Neuron (in vitro differentiated cells): ENCODE measurements at regions not wholly inside any gene's neighbourhood (a gene's known extent, or its start where the extent isn't known, plus 50 kb on each side); places are given as distances from the start of the nearest gene placed in this dataset.

ENCODE experiments used
- H2AFZ ChIP-seq: one replicate; pipeline ENCODE4 v1.6.1; 2013; ENCODE audit warnings: low read depth, mild to moderate bottlenecking, inconsistent platforms, low read length, moderate library complexity
- H3K27me3 ChIP-seq: one replicate; pipeline ENCODE4 v1.6.1; 2013; ENCODE audit warnings: low read length; ENCODE audit not compliant: insufficient read depth
- H3K36me3 ChIP-seq: one replicate; pipeline ENCODE4 v1.6.1; 2013; ENCODE audit warnings: low read length; ENCODE audit not compliant: insufficient read depth
- H3K4me1 ChIP-seq: one replicate; pipeline ENCODE4 v1.6.1; 2013; ENCODE audit warnings: low read length; ENCODE audit not compliant: insufficient read depth
- H3K4me3 ChIP-seq: 2 replicates; pipeline ENCODE4 v1.5.1; 2013; ENCODE audit warnings: mild to moderate bottlenecking, low read length, moderate library complexity
- H3K9me3 ChIP-seq: one replicate; pipeline ENCODE4 v1.6.1; 2013; ENCODE audit warnings: low read length

GRCh38 chr13:60754211-60755090 lies 357.4 kb downstream of the TDRD3 start:
- H3K9me3 ChIP-seq, result no peaks in the 10 kb centered on the region
- H2AFZ ChIP-seq, result no peak overlapping the region
- no peaks in the 10 kb centered on the region for H3K36me3 ChIP-seq
- H3K4me3 ChIP-seq, result no peak overlapping the region
- H3K4me1 ChIP-seq, result peaks cover 47% of the 10 kb centered on the region
- no peaks in the 10 kb centered on the region for H3K27me3 ChIP-seq

- Histone ChIP-seq H3K27me3 (no peaks in the 10 kb centered on the region), H3K9me3 (no peaks in the 10 kb centered on the region), H3K4me3 (no peak overlapping the region), H3K4me1 (peaks cover 39% of the 10 kb centered on the region), H3K36me3 (no peaks in the 10 kb centered on the region), H2AFZ (no peak overlapping the region)
Observed at GRCh38 chr13:60753641-60754040, 356.6 kb downstream of the TDRD3 start.

DNA sequence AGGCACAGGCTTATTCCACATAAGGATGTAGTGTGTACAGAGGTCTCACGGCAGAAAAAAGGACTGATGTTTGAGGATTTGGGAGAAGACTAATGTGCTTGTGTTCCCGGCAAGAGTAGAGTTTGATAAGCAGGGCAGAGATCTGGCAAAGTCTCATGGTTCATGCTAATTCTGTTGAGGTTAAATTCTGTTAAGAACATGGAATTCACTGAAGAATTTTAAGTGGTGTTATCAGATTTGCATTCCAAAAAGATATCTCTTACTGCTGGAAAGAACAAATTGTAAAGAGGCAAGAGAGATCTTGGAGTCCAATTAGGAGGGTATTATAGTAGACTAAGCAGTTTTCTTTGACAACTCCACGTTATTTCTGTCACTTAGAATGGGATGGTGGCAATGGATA lies 348.3 kb downstream of the TDRD3 start:
- H3K27me3 ChIP-seq, result no peaks in the 10 kb centered on the region
- H3K4me1 ChIP-seq, result peaks cover 9% of the 10 kb centered on the region
- H3K4me3 ChIP-seq, result no peak overlapping the region
- H3K9me3 ChIP-seq, result no peaks in the 10 kb centered on the region
- no peaks in the 10 kb centered on the region for H3K36me3 ChIP-seq
- no peak overlapping the region for H2AFZ ChIP-seq

DNA sequence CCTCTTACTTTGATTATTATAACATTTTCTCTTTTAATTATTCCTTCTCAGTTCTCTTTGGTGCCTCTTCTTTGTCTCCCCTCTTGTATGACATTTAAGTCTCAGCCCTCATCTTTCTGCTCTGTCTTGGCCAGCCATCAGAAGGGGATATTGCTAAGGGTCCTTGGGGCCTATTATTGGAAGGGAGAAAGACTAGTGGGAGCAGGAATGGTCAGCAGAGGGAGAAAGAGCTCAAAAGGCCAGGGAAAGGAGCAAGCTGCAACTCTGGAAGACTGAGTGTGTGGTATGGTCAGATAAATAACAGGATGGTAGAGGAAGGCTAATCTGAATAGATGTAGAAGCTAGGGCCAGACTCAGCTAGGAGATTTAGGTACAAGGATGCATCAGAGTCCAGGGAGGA lies 336.9 kb downstream of the TDRD3 start:
- H3K9me3 ChIP-seq, result no peaks in the 10 kb centered on the region
- H2AFZ ChIP-seq, result no peak overlapping the region
- no peaks in the 10 kb centered on the region for H3K4me1 ChIP-seq
- no peaks in the 10 kb centered on the region for H3K27me3 ChIP-seq
- no peak overlapping the region for H3K4me3 ChIP-seq
- no peaks in the 10 kb centered on the region for H3K36me3 ChIP-seq

DNA sequence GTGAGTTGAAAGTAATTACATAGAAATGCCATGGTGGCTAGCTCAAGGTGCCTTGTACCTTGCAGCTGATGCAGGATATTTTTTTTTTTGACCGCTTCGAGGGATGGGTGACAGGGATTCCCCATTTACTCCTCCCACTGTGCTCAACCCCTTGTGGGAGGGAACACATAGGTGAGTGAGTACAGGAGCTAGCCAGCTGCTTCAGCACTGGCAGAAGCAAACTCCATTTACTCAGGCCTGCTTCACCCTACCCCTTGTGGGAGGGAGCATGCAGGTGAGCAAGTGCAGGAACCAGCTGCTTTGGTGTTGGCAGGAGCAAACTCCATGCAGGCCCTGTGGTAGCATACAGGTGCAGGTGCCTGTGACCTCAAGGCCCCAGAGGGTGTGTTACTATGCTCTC lies 330.1 kb downstream of the TDRD3 start:
- H2AFZ ChIP-seq, result no peak overlapping the region
- no peaks in the 10 kb centered on the region for H3K27me3 ChIP-seq
- H3K4me1 ChIP-seq, result no peaks in the 10 kb centered on the region
- no peaks in the 10 kb centered on the region for H3K36me3 ChIP-seq
- no peak overlapping the region for H3K4me3 ChIP-seq
- H3K9me3 ChIP-seq, result no peaks in the 10 kb centered on the region

- Histone ChIP-seq H3K9me3 (no peaks in the 10 kb centered on the region), H2AFZ (no peak overlapping the region), H3K36me3 (no peaks in the 10 kb centered on the region), H3K4me1 (no peaks in the 10 kb centered on the region), H3K27me3 (no peaks in the 10 kb centered on the region), H3K4me3 (no peak overlapping the region)
Observed at GRCh38 chr13:60721063-60721462, 324.0 kb downstream of the TDRD3 start.

- Histone ChIP-seq H2AFZ (no peak overlapping the region), H3K4me3 (no peak overlapping the region), H3K36me3 (no peaks in the 10 kb centered on the region), H3K27me3 (no peaks in the 10 kb centered on the region), H3K9me3 (no peaks in the 10 kb centered on the region), H3K4me1 (no peaks in the 10 kb centered on the region)
Observed at GRCh38 chr13:60720590-60720989, 323.6 kb downstream of the TDRD3 start.

- H3K4me3 ChIP-seq, result no peak overlapping the region
- no peaks in the 10 kb centered on the region for H3K27me3 ChIP-seq
- no peaks in the 10 kb centered on the region for H3K9me3 ChIP-seq
- no peaks in the 10 kb centered on the region for H3K4me1 ChIP-seq
- H3K36me3 ChIP-seq, result no peaks in the 10 kb centered on the region
- H2AFZ ChIP-seq, result no peak overlapping the region
Observed at GRCh38 chr13:60716313-60716712, 319.3 kb downstream of the TDRD3 start.

DNA sequence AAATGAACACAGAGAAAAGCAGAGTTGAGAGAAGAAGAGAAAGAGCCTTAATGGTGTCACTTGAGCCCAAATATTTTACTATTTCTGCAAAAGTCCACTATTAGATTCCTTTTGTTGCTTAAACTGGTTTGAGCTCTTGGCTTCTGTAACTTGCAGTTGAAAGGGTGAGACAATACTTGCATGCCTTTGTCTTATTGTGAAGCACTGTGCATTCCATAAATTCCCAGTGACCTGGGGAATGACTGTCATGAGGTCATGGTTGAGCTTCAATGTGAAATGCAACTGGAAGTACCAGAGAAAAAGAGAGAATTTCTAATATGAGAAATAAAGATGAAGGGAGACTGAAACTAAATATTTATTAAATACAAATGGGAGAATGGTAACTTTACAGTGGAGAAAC lies 310.9 kb downstream of the TDRD3 start:
- H3K4me3 ChIP-seq, result no peak overlapping the region
- no peaks in the 10 kb centered on the region for H3K27me3 ChIP-seq
- H3K9me3 ChIP-seq, result no peaks in the 10 kb centered on the region
- peaks cover 11% of the 10 kb centered on the region for H3K4me1 ChIP-seq
- H2AFZ ChIP-seq, result no peak overlapping the region
- no peaks in the 10 kb centered on the region for H3K36me3 ChIP-seq

DNA sequence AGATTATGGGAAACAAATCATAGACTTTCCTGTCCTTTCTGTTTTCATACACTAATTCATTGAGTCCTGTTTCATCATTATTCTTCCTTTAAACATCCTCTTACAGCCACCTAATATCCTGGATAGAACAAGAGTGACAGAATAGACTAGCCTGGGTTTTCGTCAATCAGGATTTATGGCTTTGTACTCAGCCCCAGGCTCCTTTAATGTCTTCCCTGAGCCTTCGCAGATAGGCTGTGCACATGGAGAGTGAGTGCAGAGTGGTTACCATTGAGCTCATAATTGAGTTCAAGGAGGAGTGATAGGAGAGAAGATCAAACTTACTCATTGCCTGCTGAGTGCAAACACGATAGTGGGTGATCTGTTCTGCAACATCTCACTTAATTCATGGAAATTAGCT lies 304.9 kb downstream of the TDRD3 start:
- Histone ChIP-seq H2AFZ (no peak overlapping the region), H3K36me3 (no peaks in the 10 kb centered on the region), H3K9me3 (no peaks in the 10 kb centered on the region), H3K4me1 (peaks cover 4% of the 10 kb centered on the region), H3K27me3 (no peaks in the 10 kb centered on the region), H3K4me3 (no peak overlapping the region)

GRCh38 chr13:60700994-60701393 lies 304.0 kb downstream of the TDRD3 start:
- Histone ChIP-seq H2AFZ (no peak overlapping the region), H3K4me1 (peaks cover 13% of the 10 kb centered on the region)

DNA sequence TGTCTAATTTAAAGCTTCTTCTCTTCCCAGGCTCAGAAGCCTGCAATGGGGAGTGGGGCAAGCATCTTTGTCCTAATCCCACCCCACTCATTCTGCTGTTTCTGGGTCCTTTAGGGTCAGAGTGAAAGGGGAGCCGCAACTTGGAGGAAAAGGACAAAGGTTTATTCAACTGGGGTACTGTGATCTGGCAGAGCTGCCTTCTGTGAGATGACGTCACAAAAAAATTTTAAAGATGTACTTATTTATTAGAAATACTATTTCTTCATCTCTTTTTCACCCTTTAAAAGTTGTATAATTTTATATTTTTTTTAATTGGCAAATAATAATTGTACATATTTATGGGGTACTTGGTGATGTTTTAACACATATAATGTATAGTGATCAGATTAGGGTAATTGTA lies 302.6 kb downstream of the TDRD3 start:
- Histone ChIP-seq H3K27me3 (no peaks in the 10 kb centered on the region), H3K4me3 (no peak overlapping the region), H3K4me1 (peaks cover 14% of the 10 kb centered on the region), H3K36me3 (no peaks in the 10 kb centered on the region), H3K9me3 (no peaks in the 10 kb centered on the region), H2AFZ (no peak overlapping the region)

More at GRCh38 chr13:60700994-60701393, 304.0 kb downstream of the TDRD3 start:
- Histone ChIP-seq H3K27me3 (no peaks in the 10 kb centered on the region), H3K4me3 (no peak overlapping the region), H3K9me3 (no peaks in the 10 kb centered on the region), H3K36me3 (no peaks in the 10 kb centered on the region)

GRCh38 chr13:60696602-60697001 lies 299.6 kb downstream of the TDRD3 start:
- no peaks in the 10 kb centered on the region for H3K27me3 ChIP-seq
- peaks cover 14% of the 10 kb centered on the region for H3K4me1 ChIP-seq
- no peaks in the 10 kb centered on the region for H3K9me3 ChIP-seq
- no peaks in the 10 kb centered on the region for H3K36me3 ChIP-seq
- H2AFZ ChIP-seq, result no peak overlapping the region
- no peak overlapping the region for H3K4me3 ChIP-seq

DNA sequence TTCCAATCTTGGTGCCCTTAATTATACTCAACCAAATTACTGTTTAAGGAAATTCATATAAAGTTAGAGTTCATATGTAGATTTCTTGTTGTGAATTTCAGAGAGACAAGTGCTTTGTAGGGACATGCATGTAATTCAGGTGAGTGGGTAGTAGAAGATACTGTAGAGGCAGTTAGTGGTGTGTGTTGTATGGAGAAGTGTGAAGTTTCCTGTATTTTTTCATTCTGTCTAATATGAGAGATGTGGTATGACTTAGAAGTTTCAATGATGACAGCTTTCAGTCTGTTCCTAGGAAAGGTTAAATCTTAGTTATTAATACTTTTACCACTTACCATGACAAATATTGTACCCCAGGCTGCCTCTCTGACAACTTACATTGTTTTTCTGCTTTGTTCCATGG lies 294.2 kb downstream of the TDRD3 start:
- Histone ChIP-seq H3K4me3 (no peak overlapping the region), H3K27me3 (no peaks in the 10 kb centered on the region), H3K36me3 (no peaks in the 10 kb centered on the region), H3K4me1 (peaks cover 4% of the 10 kb centered on the region), H3K9me3 (no peaks in the 10 kb centered on the region), H2AFZ (no peak overlapping the region)
